H1 (cell line): ENCODE measurements at regions not wholly inside any gene's neighbourhood (a gene's known extent, or its start where the extent isn't known, plus 50 kb on each side); places are given as distances from the start of the nearest gene placed in this dataset.

Source experiments
- CREB1 ChIP-seq: IDR thresholded peaks from 2 replicates; pipeline ENCODE4 v1.6.1; 2012; ENCODE audit warnings: inconsistent platforms
- EZH2 ChIP-seq: fragments of 200-600 bp; sonication (generic); IDR thresholded peaks from 2 replicates; pipeline ENCODE4 v1.7.1; 2012; ENCODE audit warnings: low read depth, mild to moderate bottlenecking, moderate library complexity, low read length, inconsistent platforms; ENCODE audit not compliant: severe bottlenecking
- JUND ChIP-seq: IDR thresholded peaks from 2 replicates; pipeline ENCODE4 v1.6.1; 2011; ENCODE audit warnings: mild to moderate bottlenecking, improper control_type of control experiment, low read length
- KDM1A ChIP-seq: fragments of 200-600, 300-600 bp; sonication (generic); IDR thresholded peaks from 2 replicates; pipeline ENCODE4 v1.7.1; 2016; ENCODE audit warnings: mild to moderate bottlenecking, low read length, borderline replicate concordance
- TAF1 ChIP-seq: IDR thresholded peaks from 2 replicates; pipeline ENCODE4 v1.6.1; 2011; ENCODE audit warnings: mild to moderate bottlenecking, low read depth, low read length
- TF ChIP-seq, protein P1 (sequence below), 3 experiments: IDR thresholded peaks; 1 replicate in 2 of 3; 2 replicates in 1 of 3; pipeline versions ENCODE4 v1.5.1 to v1.6.1; 2011; ENCODE audit warnings: low read length in 3 of 3, mild to moderate bottlenecking in 3 of 3, inconsistent platforms in 2 of 3, low read depth in 1 of 3, moderate library complexity in 1 of 3; ENCODE audit not compliant: insufficient read depth in 1 of 3; ENCODE audit errors: control extremely low read depth in 1 of 3

DNA sequence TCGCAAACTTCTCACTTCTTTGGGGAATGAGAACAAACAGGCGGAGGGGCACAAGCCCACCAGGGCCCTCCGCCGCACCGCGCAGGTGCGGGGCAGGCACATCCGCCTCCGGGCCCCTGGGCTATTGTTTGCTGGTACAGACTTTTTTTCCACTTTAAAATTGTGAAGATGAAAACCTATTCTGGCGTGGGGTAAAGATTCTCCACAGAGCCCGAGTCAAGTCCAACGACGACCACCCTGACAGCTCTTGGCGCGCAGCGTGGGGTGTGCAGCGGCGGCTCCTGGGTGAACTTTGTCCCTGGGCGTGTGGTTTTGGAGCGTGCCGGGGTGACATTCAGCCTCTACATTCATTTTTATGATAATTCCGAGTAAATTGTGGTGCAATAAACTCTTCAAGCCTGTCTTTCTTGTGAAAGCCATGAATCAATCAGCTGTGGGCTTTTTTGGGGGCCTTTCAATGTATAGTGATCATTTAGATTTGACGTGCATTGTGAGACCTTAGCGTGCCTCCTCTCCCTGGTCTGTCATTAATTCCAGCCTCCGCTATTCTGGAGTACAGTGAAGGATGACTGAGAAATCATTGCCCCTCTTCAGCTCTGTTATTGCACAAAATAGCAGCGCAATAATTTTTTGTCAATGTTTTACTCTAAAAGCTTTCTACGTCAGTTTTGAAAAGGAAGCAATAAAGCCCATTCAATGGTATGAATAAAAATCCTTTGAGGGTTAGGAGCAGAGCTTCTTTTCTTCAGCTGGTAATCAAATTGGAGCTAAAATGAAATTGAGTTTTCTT lies 90.0 kb downstream of the TEX29 start:
- no peak for TF ChIP-seq JUND
- TF ChIP-seq, protein P1, sequence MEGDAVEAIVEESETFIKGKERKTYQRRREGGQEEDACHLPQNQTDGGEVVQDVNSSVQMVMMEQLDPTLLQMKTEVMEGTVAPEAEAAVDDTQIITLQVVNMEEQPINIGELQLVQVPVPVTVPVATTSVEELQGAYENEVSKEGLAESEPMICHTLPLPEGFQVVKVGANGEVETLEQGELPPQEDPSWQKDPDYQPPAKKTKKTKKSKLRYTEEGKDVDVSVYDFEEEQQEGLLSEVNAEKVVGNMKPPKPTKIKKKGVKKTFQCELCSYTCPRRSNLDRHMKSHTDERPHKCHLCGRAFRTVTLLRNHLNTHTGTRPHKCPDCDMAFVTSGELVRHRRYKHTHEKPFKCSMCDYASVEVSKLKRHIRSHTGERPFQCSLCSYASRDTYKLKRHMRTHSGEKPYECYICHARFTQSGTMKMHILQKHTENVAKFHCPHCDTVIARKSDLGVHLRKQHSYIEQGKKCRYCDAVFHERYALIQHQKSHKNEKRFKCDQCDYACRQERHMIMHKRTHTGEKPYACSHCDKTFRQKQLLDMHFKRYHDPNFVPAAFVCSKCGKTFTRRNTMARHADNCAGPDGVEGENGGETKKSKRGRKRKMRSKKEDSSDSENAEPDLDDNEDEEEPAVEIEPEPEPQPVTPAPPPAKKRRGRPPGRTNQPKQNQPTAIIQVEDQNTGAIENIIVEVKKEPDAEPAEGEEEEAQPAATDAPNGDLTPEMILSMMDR (IDR thresholded peaks at IDR 0.05; ENCODE audit: control extremely low read depth in 1 of 3, insufficient read depth in 1 of 3, low read depth in 1 of 3, low read length in 3 of 3) = no peak
- no peak for TF ChIP-seq CREB1
- no peak for TF ChIP-seq EZH2
- no peak for TF ChIP-seq TAF1
- no peak for TF ChIP-seq KDM1A
